IMR-90 (cell line): ENCODE measurements at regions not wholly inside any gene's neighbourhood (a gene's known extent, or its start where the extent isn't known, plus 50 kb on each side); places are given as distances from the start of the nearest gene placed in this dataset.

Experiments used
- ATAC-seq: fragments of 200-7000 bp; cut with Tn5 transposase; 2 replicates; pipeline ENCODE4 v1.9.1; 2020; ENCODE audit warnings: low read depth, mild to moderate bottlenecking, moderate library complexity
- BruUV-seq: library from RNA; stranded (reverse); fragments of 400-500 nt; replicated peaks from 2 replicates; lab custom pipeline; 2021; lab: Mats Ljungman, UMichigan
- CTCF ChIA-PET: fragments of 300-600 bp; formaldehyde crosslinking; extraction: SDS; loops from one replicate; lab custom pipeline; 2021; ENCODE audit warnings: antibody characterized with exemption; lab: Yijun Ruan, JAX
- POLR2A ChIA-PET: fragments of 300-600 bp; sonication (Branson Sonifier 250); formaldehyde crosslinking; loops from one replicate; lab custom pipeline; 2022; ENCODE audit warnings: antibody characterized with exemption; ENCODE audit not compliant: unreplicated experiment; lab: Charles Lee
- DNase-seq: peaks from one replicate; pipeline ENCODE4 v3.0.0; 2013
- H2AFZ ChIP-seq: replicated peaks from 2 replicates; pipeline ENCODE3; 2013; ENCODE audit warnings: low read length, mild to moderate bottlenecking; ENCODE audit not compliant: poor library complexity
- H2AK5ac ChIP-seq: 2 replicates; pipeline ENCODE4 v1.6.1; 2013; ENCODE audit warnings: low read depth, low read length, inconsistent platforms
- H2AK9ac ChIP-seq: replicated peaks from 2 replicates; pipeline ENCODE3; 2013; ENCODE audit warnings: mild to moderate bottlenecking, low read depth, low read length, moderate library complexity; ENCODE audit not compliant: poor library complexity
- H2BK120ac ChIP-seq: 2 replicates; pipeline ENCODE4 v1.6.1; 2013; ENCODE audit warnings: low read depth, low read length, inconsistent platforms
- H2BK15ac ChIP-seq: 3 replicates; pipeline ENCODE4 v1.6.1; 2013; ENCODE audit warnings: low read depth, low read length, inconsistent platforms
- H2BK20ac ChIP-seq: 2 replicates; pipeline ENCODE4 v1.6.1; 2013; ENCODE audit warnings: low read depth, mild to moderate bottlenecking, inconsistent platforms, low read length, moderate library complexity
- H2BK5ac ChIP-seq: 2 replicates; pipeline ENCODE4 v1.6.1; 2013; ENCODE audit warnings: mild to moderate bottlenecking, low read depth, low read length, inconsistent platforms; ENCODE audit not compliant: poor library complexity, severe bottlenecking
- H3K14ac ChIP-seq: replicated peaks from 2 replicates; pipeline ENCODE4 v1.6.1; 2013; ENCODE audit warnings: low read depth, low read length, inconsistent platforms
- H3K18ac ChIP-seq: 2 replicates; pipeline ENCODE4 v1.6.1; 2013; ENCODE audit warnings: low read depth, low read length, control low read depth
- H3K23ac ChIP-seq: 2 replicates; pipeline ENCODE4 v1.6.1; 2013; ENCODE audit warnings: low read depth, low read length, inconsistent platforms
- H3K27ac ChIP-seq: 2 replicates; pipeline ENCODE4 v1.5.1; 2013; ENCODE audit warnings: mild to moderate bottlenecking, control low read depth, low read length; ENCODE audit not compliant: insufficient read depth
- H3K27me3 ChIP-seq: 2 replicates; pipeline ENCODE4 v1.6.1; 2013; ENCODE audit warnings: low read length; ENCODE audit not compliant: control insufficient read depth, insufficient read depth
- H3K36me3 ChIP-seq: 2 replicates; pipeline ENCODE4 v1.6.1; 2013; ENCODE audit warnings: low read length, mixed read lengths; ENCODE audit not compliant: control insufficient read depth, insufficient read depth
- H3K4ac ChIP-seq: 2 replicates; pipeline ENCODE4 v1.6.1; 2013; ENCODE audit warnings: low read depth, low read length, inconsistent platforms
- H3K4me1 ChIP-seq: 2 replicates; pipeline ENCODE4 v1.6.1; 2013; ENCODE audit warnings: low read length, mixed read lengths; ENCODE audit not compliant: control insufficient read depth, insufficient read depth
- H3K4me2 ChIP-seq: 2 replicates; pipeline ENCODE4 v1.6.1; 2013; ENCODE audit warnings: low read depth, mild to moderate bottlenecking, control low read depth, low read length, moderate library complexity
- H3K4me3 ChIP-seq: 2 replicates; pipeline ENCODE4 v1.5.1; 2013; ENCODE audit warnings: low read depth, mild to moderate bottlenecking, control low read depth, low read length, moderate library complexity; ENCODE audit not compliant: insufficient read depth
- H3K56ac ChIP-seq: 2 replicates; pipeline ENCODE4 v1.6.1; 2013; ENCODE audit warnings: low read length, inconsistent platforms; ENCODE audit not compliant: insufficient read depth; ENCODE audit errors: extremely low read depth
- H3K79me1 ChIP-seq, 2 experiments: 2 replicates each; pipeline ENCODE4 v1.6.1; 2013; ENCODE audit warnings: low read length in 2 of 2, inconsistent platforms in 1 of 2, low read depth in 1 of 2
- H3K9ac ChIP-seq: 2 replicates; pipeline ENCODE4 v1.6.1; 2013; ENCODE audit warnings: low read depth, low read length, control low read depth
- H3K9me1 ChIP-seq: 2 replicates; pipeline ENCODE4 v1.6.1; 2013; ENCODE audit warnings: low read length, inconsistent platforms; ENCODE audit not compliant: insufficient read depth
- H3K9me3 ChIP-seq: 2 replicates; pipeline ENCODE4 v1.6.1; 2013; ENCODE audit warnings: low read length; ENCODE audit not compliant: control insufficient read depth, insufficient read depth
- H4K20me1 ChIP-seq: 2 replicates; pipeline ENCODE4 v1.6.1; 2013; ENCODE audit warnings: low read length, inconsistent platforms; ENCODE audit not compliant: insufficient read depth
- H4K5ac ChIP-seq: 2 replicates; pipeline ENCODE4 v1.6.1; 2013; ENCODE audit warnings: mild to moderate bottlenecking, low read depth, low read length, control low read depth
- H4K8ac ChIP-seq, 2 experiments: 2 replicates each; pipeline ENCODE4 v1.6.1; 2013; ENCODE audit warnings: low read depth in 2 of 2, low read length in 2 of 2, control low read depth in 1 of 2, inconsistent platforms in 1 of 2
- H4K91ac ChIP-seq: 2 replicates; pipeline ENCODE4 v1.6.1; 2013; ENCODE audit warnings: low read depth, low read length, inconsistent platforms; ENCODE audit not compliant: insufficient read depth
- FOS ChIP-seq: fragments of 150-350 bp; IDR thresholded peaks from 2 replicates; pipeline ENCODE4 v1.6.1; 2016; ENCODE audit warnings: low read depth, low read length
- MAFK ChIP-seq: IDR thresholded peaks from 2 replicates; pipeline ENCODE4 v1.6.1; 2012; ENCODE audit warnings: low read depth, low read length, improper control_type of control experiment
- MAZ ChIP-seq: IDR thresholded peaks from 2 replicates; pipeline ENCODE4 v1.6.1; 2012; ENCODE audit warnings: low read depth, mild to moderate bottlenecking, low read length, improper control_type of control experiment, moderate library complexity, borderline replicate concordance
- NFE2L2 ChIP-seq: fragments of 150-350 bp; IDR thresholded peaks from 2 replicates; pipeline ENCODE4 v1.6.1; 2016; ENCODE audit warnings: low read depth, mild to moderate bottlenecking, low read length
- SMC3 ChIP-seq: fragments of 150-350 bp; IDR thresholded peaks from 2 replicates; pipeline ENCODE4 v1.6.1; 2016; ENCODE audit warnings: low read depth, mild to moderate bottlenecking, antibody characterized with exemption, low read length, moderate library complexity
- WGBS, 2 experiments: methylation state at CpG; one replicate each; pipeline versions ENCODE4 v1.1.5 to v1.1.7; 2013; ENCODE audit warnings: missing lambda C conversion rate in 2 of 2; ENCODE audit not compliant: insufficient read length in 1 of 2; ENCODE audit errors: extremely low coverage in 2 of 2; 5-methylcytosine and 5-hydroxymethylcytosine counted together
- dilution Hi-C: fragments of 300-500 bp; cut with HindIII; formaldehyde crosslinking; loops from one replicate; pipeline ENCODE4 v1.14.3; 2018; ENCODE audit warnings: low sequenced_read_pairs; ENCODE audit not compliant: unreplicated experiment
- in situ Hi-C: fragments of 300-500 bp; cut with MboI; formaldehyde crosslinking; loops from 3 replicates; pipeline ENCODE4 v1.14.3; 2019; ENCODE audit warnings: low sequenced_read_pairs, inconsistent platforms, mixed read lengths
- intact Hi-C: fragments of 100-400 bp; cut with micrococcal nuclease; formaldehyde crosslinking; loops from 2 replicates; pipeline ENCODE4 v1.10.0; 2022
- TF ChIP-seq, protein P1 (sequence below): fragments of 150-350 bp; IDR thresholded peaks from 2 replicates; pipeline ENCODE4 v1.6.1; 2017; ENCODE audit warnings: mild to moderate bottlenecking, antibody characterized with exemption, low read length, low read depth

DNA sequence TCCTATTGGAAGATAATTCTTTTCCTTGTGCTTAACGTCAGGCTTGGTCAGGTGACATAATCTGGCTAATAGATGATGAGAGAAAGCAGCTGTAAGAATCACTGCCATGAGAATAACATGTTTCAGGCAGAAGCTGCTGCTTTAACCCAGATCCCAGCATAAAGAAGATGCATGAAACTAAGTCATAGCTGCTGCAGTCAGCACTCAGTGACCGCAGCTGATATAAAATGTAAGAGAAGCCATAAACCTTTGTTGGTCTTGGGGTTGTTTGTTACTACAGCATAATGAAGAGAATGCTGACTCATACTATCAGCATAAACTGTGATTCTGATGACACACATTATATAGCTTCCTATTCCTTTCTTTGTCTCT is 274.3 kb upstream of the TRIB2 start:
- no CpG with 5 or more reads among the region's 2 CpGs for WGBS, 2 experiments
- peak overlapping the region; percentile 49 for H2BK5ac ChIP-seq
- H3K36me3 ChIP-seq = no peaks in the 10 kb centered on the region
- H4K8ac ChIP-seq = no peak overlapping the region; a peak in 1 of 4 replicates
- H4K5ac ChIP-seq = 0 out of 2 replicates have a peak overlapping the region, but pooled peaks have one; percentile 15
- in situ Hi-C loops = no loop called here
- no peak overlapping the region for H2AK5ac ChIP-seq
- H3K4ac ChIP-seq = no peak overlapping the region
- H3K18ac ChIP-seq = peak overlapping the region; percentile 31
- H3K56ac ChIP-seq = no peak overlapping the region
- DNase-seq (peak; percentile 73), ATAC-seq (peak; percentile 72)
- no TSS peak for BruUV-seq
- ChIA-PET POLR2A (no interaction called here), CTCF (interaction anchor here (0.7 kb wide), 1 partner anchor 579 kb away, joined by 3 read pairs; no protein-coding TSS in a partner anchor)
- H4K20me1 ChIP-seq = no peaks in the 10 kb centered on the region
- H3K23ac ChIP-seq = no peak overlapping the region
- dilution Hi-C loops = no loop called here
- no peak overlapping the region for H3K14ac ChIP-seq
- H2BK20ac ChIP-seq = peak overlapping the region; percentile 90; the same call in 1 of the 2 replicates
- H3K4me3 ChIP-seq = no peak overlapping the region
- H4K91ac ChIP-seq = no peak overlapping the region
- no peak overlapping the region for H3K4me2 ChIP-seq
- H3K9ac ChIP-seq = no peak overlapping the region
- intact Hi-C loops = no loop called here
- no peaks in the 10 kb centered on the region for H3K9me3 ChIP-seq
- no peak overlapping the region for H2AFZ ChIP-seq
- peaks cover 8% of the 10 kb centered on the region for H3K4me1 ChIP-seq
- peak; percentile 84 for TF ChIP-seq NFE2L2
- TF ChIP-seq MAFK = peak; percentile 93
- TF ChIP-seq MAZ = no peak
- TF ChIP-seq SMC3 = no peak
- TF ChIP-seq, protein P1, sequence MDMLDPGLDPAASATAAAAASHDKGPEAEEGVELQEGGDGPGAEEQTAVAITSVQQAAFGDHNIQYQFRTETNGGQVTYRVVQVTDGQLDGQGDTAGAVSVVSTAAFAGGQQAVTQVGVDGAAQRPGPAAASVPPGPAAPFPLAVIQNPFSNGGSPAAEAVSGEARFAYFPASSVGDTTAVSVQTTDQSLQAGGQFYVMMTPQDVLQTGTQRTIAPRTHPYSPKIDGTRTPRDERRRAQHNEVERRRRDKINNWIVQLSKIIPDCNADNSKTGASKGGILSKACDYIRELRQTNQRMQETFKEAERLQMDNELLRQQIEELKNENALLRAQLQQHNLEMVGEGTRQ = 0 out of 2 replicates have a peak, but pooled peaks have one; percentile 20
- no peak for TF ChIP-seq FOS
- peak overlapping the region; percentile 10; the same call in 1 of the 2 replicates for H2BK120ac ChIP-seq
- peak overlapping the region; percentile 33; the same call in 2 of the 3 replicates for H2BK15ac ChIP-seq
- H3K9me1 ChIP-seq = peaks cover 13% of the 10 kb centered on the region
- no peak overlapping the region; the same call in 1 of the 2 replicates for H3K27ac ChIP-seq
- no peaks in the 10 kb centered on the region for H3K27me3 ChIP-seq
- no peak overlapping the region for H2AK9ac ChIP-seq
- no peaks in the 10 kb centered on the region for H3K79me1 ChIP-seq
